Esophagus squamous epithelium (tissue), 5 donors: ENCODE measurements at regions not wholly inside any gene's neighbourhood (a gene's known extent, or its start where the extent isn't known, plus 50 kb on each side); places are given as distances from the start of the nearest gene placed in this dataset.

Experiments
- DNase-seq: peaks from one replicate; lab custom pipeline; 2025; lab: John Stamatoyannopoulos, UW
- H3K27ac ChIP-seq, 4 donors: fragments of 200-600 bp; sonication (generic); one replicate each; pipeline ENCODE4 v1.5.1; 2016 to 2019; ENCODE audit warnings: mild to moderate bottlenecking in 1 of 4
- H3K27me3 ChIP-seq, 4 donors: fragments of 200-600 bp; sonication (generic); 1 replicate in 3 of 4; 2 replicates in 1 of 4; pipeline versions ENCODE4 v1.5.1 to v1.6.0; 2017 to 2021; ENCODE audit warnings: antibody characterized with exemption in 1 of 4
- H3K36me3 ChIP-seq, 3 donors: fragments of 200-600 bp; sonication (generic); one replicate each; pipeline ENCODE4 v1.5.1; 2016 to 2019
- H3K4me1 ChIP-seq, 3 donors: fragments of 200-600 bp; sonication (generic); one replicate each; pipeline ENCODE4 v1.5.1; 2017 to 2019
- H3K4me3 ChIP-seq, 4 donors: fragments of 200-600 bp; sonication (generic); 1 replicate in 3 of 4; 2 replicates in 1 of 4; pipeline ENCODE4 v1.5.1; 2016 to 2019; ENCODE audit warnings: mild to moderate bottlenecking in 2 of 4, moderate library complexity in 1 of 4
- H3K9me3 ChIP-seq, 3 donors: fragments of 200-600 bp; sonication (generic); one replicate each; pipeline ENCODE4 v1.5.1; 2016 to 2019
- CTCF ChIP-seq, 6 experiments: fragments of 450-650 bp in 4 of 6; fragments of 200-600 bp in 2 of 6; sonication (generic) in 2 of 6; IDR thresholded peaks; one replicate each; pipeline ENCODE4 v1.5.1; 2016 to 2019; ENCODE audit warnings: antibody characterized with exemption in 6 of 6, mild to moderate bottlenecking in 4 of 6, moderate library complexity in 4 of 6
- POLR2A ChIP-seq, 4 donors: fragments of 450-650 bp; IDR thresholded peaks; one replicate each; pipeline ENCODE4 v1.6.1; 2017; ENCODE audit warnings: antibody characterized with exemption in 4 of 4, mild to moderate bottlenecking in 4 of 4, moderate library complexity in 3 of 4
- WGBS, 2 donors: methylation state at CpG; one replicate each; pipeline ENCODE4 v1.1.5; 2018; 5-methylcytosine and 5-hydroxymethylcytosine counted together
- intact Hi-C: fragments of 100-400 bp; cut with DNase I; formaldehyde crosslinking; loops from one replicate; pipeline ENCODE4 v1.15.0; 2022
- donor health status: DM: yes; HTN: yes; CAD: no.

- Histone ChIP-seq H3K4me3 (no peak overlapping the region), H3K4me1 (peaks cover 12 to 70% (median 19%) of the 10 kb centered on the region in 3 donors), H3K27me3 (no peaks in the 10 kb centered on the region), H3K36me3 (no peaks in the 10 kb centered on the region), H3K27ac (no peak overlapping the region), H3K9me3 (no peaks in the 10 kb centered on the region)
- 68 to 78% methylated on average over 3 of the region's 3 CpGs for WGBS, 2 donors
- TF ChIP-seq POLR2A (IDR thresholded peaks at IDR 0.05) (no peak), CTCF (IDR thresholded peaks at IDR 0.05) (no peak)
- DNase-seq: no peak
- intact Hi-C loops: no loop called here
These were observed 67.2 kb upstream of the UBL3 start for GRCh38 chr13:29917650-29918049.

GRCh38 chr13:29914581-29914980 lies 64.2 kb upstream of the UBL3 start:
- Histone ChIP-seq H3K27ac (peak overlapping the region; percentile 11 to 64 (median 46)), H3K4me1 (peaks cover 5 to 49% (median 5%) of the 10 kb centered on the region in 3 donors), H3K4me3 (no peak overlapping the region), H3K27me3 (no peaks in the 10 kb centered on the region), H3K36me3 (no peaks in the 10 kb centered on the region), H3K9me3 (no peaks in the 10 kb centered on the region)
- no peak for DNase-seq
- intact Hi-C loops: no loop called here
- WGBS, 2 donors: 61 to 72% methylated on average over 3 of the region's 3 CpGs
- TF ChIP-seq POLR2A (IDR thresholded peaks at IDR 0.05) (no peak), CTCF (IDR thresholded peaks at IDR 0.05) (no peak)

- no peak overlapping the region for H3K4me3 ChIP-seq
- H3K4me1 ChIP-seq: peaks cover 0 to 32% (median 0%) of the 10 kb centered on the region in 3 donors
- intact Hi-C loops: no loop called here
- no peaks in the 10 kb centered on the region for H3K36me3 ChIP-seq
- TF ChIP-seq CTCF (IDR thresholded peaks at IDR 0.05): no peak
- no peak for TF ChIP-seq POLR2A (IDR thresholded peaks at IDR 0.05)
- 70 to 72% methylated on average over 7 of the region's 7 CpGs for WGBS, 2 donors
- no peak for DNase-seq
- H3K27me3 ChIP-seq: no peaks in the 10 kb centered on the region
- H3K27ac ChIP-seq: peak overlapping the region in 1 of 4 donors; percentile 21
- H3K9me3 ChIP-seq: no peaks in the 10 kb centered on the region
These were observed 61.5 kb upstream of the UBL3 start for GRCh38 chr13:29911781-29912418.

GRCh38 chr13:29909975-29910674 lies 59.7 kb upstream of the UBL3 start:
- no peak for DNase-seq
- intact Hi-C loops: no loop called here
- Histone ChIP-seq H3K4me3 (no peak overlapping the region), H3K36me3 (no peaks in the 10 kb centered on the region), H3K9me3 (no peaks in the 10 kb centered on the region), H3K27ac (no peak overlapping the region), H3K27me3 (no peaks in the 10 kb centered on the region), H3K4me1 (peaks cover 0 to 40% (median 0%) of the 10 kb centered on the region in 3 donors)
- TF ChIP-seq POLR2A (IDR thresholded peaks at IDR 0.05) (no peak), CTCF (IDR thresholded peaks at IDR 0.05) (no peak)
- 66 to 68% methylated on average over 3 of the region's 3 CpGs for WGBS, 2 donors

- WGBS, 2 donors: 75 to 83% methylated on average over 11 of the region's 11 CpGs
- intact Hi-C loops: no loop called here
- no peak for DNase-seq
- Histone ChIP-seq H3K4me1 (peaks cover 0 to 32% (median 0%) of the 10 kb centered on the region in 3 donors), H3K27me3 (no peaks in the 10 kb centered on the region), H3K27ac (no peak overlapping the region), H3K4me3 (no peak overlapping the region), H3K9me3 (no peaks in the 10 kb centered on the region), H3K36me3 (no peaks in the 10 kb centered on the region)
- TF ChIP-seq POLR2A (IDR thresholded peaks at IDR 0.05) (no peak), CTCF (IDR thresholded peaks at IDR 0.05) (no peak)
These were observed 58.8 kb upstream of the UBL3 start for GRCh38 chr13:29909081-29909730.
